Peyer's patch (tissue), 4 donors: ENCODE measurements at regions not wholly inside any gene's neighbourhood (a gene's known extent, or its start where the extent isn't known, plus 50 kb on each side); places are given as distances from the start of the nearest gene placed in this dataset.
A peak's percentile ranks its signal among the peaks of the same experiment; 100 is the strongest.

ENCODE experiments used
- DNase-seq, 3 donors: peaks; one replicate each; pipeline ENCODE4 v3.0.0-alpha.2; 2017 to 2019
- H3K27ac ChIP-seq, 4 donors: fragments of 200-600 bp; sonication (generic); one replicate each; pipeline ENCODE4 v1.5.1; 2016 to 2019
- H3K27me3 ChIP-seq, 2 donors: fragments of 200-600 bp; sonication (generic); one replicate each; pipeline ENCODE4 v1.5.1; 2019
- H3K36me3 ChIP-seq, 3 donors: fragments of 200-600 bp; sonication (generic); one replicate each; pipeline ENCODE4 v1.5.1; 2016 to 2019
- H3K4me1 ChIP-seq, 4 donors: fragments of 200-600 bp; sonication (generic); one replicate each; pipeline ENCODE4 v1.5.1; 2016 to 2019
- H3K4me3 ChIP-seq, 4 donors: fragments of 200-600 bp; sonication (generic); 1 replicate in 3 of 4; 2 replicates in 1 of 4; pipeline ENCODE4 v1.5.1; 2016 to 2019; ENCODE audit warnings: mild to moderate bottlenecking in 1 of 4
- H3K9me3 ChIP-seq, 4 donors: fragments of 200-600 bp; sonication (generic); one replicate each; pipeline ENCODE4 v1.5.1; 2016 to 2019; ENCODE audit warnings: mild to moderate bottlenecking in 1 of 4
- POLR2A ChIP-seq, 2 donors: fragments of 450-650 bp; IDR thresholded peaks; one replicate each; pipeline ENCODE4 v1.5.1; 2017; ENCODE audit warnings: antibody characterized with exemption in 2 of 2, mild to moderate bottlenecking in 2 of 2, moderate library complexity in 2 of 2
- TF ChIP-seq, protein P1 (sequence below), 6 experiments: fragments of 450-650 bp in 4 of 6; fragments of 200-600 bp in 2 of 6; sonication (generic) in 1 of 6; IDR thresholded peaks; one replicate each; pipeline ENCODE4 v1.5.1; 2017 to 2019; ENCODE audit warnings: antibody characterized with exemption in 6 of 6, mild to moderate bottlenecking in 3 of 6, moderate library complexity in 1 of 6

DNA sequence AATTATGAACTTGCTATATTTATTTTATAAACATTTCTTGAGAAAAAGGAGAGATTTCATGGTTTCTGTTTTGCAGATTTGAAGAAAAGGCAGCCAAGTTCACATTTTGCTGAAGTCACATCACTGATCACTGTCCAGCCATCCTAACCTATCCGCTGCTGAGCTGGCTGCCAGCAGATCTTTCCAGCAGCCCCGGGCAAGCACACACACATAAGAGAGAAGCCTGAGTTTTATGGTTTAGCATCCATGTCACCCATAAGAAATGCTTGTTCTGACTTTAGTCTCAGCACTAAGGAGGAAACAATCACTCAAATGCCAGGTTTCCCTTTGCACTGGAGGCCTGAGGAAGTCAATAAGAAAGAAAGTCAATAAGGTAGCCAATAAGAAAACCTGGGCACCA, 287.1 kb downstream of the SMOC2 start:
- H3K4me3 ChIP-seq: no peak overlapping the region
- TF ChIP-seq, protein P1, sequence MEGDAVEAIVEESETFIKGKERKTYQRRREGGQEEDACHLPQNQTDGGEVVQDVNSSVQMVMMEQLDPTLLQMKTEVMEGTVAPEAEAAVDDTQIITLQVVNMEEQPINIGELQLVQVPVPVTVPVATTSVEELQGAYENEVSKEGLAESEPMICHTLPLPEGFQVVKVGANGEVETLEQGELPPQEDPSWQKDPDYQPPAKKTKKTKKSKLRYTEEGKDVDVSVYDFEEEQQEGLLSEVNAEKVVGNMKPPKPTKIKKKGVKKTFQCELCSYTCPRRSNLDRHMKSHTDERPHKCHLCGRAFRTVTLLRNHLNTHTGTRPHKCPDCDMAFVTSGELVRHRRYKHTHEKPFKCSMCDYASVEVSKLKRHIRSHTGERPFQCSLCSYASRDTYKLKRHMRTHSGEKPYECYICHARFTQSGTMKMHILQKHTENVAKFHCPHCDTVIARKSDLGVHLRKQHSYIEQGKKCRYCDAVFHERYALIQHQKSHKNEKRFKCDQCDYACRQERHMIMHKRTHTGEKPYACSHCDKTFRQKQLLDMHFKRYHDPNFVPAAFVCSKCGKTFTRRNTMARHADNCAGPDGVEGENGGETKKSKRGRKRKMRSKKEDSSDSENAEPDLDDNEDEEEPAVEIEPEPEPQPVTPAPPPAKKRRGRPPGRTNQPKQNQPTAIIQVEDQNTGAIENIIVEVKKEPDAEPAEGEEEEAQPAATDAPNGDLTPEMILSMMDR (IDR thresholded peaks at IDR 0.05): no peak
- no peak for TF ChIP-seq POLR2A (IDR thresholded peaks at IDR 0.05)
- no peaks in the 10 kb centered on the region for H3K9me3 ChIP-seq
- no peak overlapping the region for H3K27ac ChIP-seq
- no peak for DNase-seq
- H3K27me3 ChIP-seq: no peaks in the 10 kb centered on the region
- H3K36me3 ChIP-seq: no peaks in the 10 kb centered on the region
- no peaks in the 10 kb centered on the region for H3K4me1 ChIP-seq

DNA sequence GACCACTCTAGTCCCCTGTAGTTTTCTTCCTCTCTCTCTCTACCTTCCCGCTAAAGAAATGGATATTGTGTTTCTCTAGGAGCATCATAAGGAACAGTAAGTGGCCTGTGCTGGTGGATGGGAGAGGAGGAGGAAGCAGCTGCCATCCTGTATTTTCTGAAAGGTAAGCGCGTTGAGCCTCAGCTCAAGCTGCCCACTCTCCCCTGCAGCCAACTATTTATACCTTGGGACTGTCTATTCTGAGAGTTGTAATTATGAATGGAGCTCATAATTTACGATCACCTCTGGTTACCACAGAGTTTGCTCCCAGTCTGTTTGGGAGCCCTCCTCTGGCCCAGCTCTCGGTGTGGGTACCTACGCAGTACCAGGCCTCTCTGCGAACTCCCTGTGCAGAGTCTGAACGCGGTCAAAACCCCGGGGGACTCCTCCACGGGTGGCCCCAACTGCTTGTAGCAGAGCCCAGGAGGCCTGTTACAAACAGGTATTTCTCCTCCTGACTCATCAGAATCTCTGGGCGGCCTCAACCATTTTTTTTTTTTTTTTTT, 285.4 kb downstream of the SMOC2 start:
- H3K27ac ChIP-seq: no peak overlapping the region
- no peaks in the 10 kb centered on the region for H3K4me1 ChIP-seq
- no peaks in the 10 kb centered on the region for H3K27me3 ChIP-seq
- H3K9me3 ChIP-seq: no peaks in the 10 kb centered on the region
- TF ChIP-seq, protein P1 (IDR thresholded peaks at IDR 0.05): no peak
- TF ChIP-seq POLR2A (IDR thresholded peaks at IDR 0.05): no peak
- no peak for DNase-seq
- no peak overlapping the region for H3K4me3 ChIP-seq
- H3K36me3 ChIP-seq: no peaks in the 10 kb centered on the region

DNA sequence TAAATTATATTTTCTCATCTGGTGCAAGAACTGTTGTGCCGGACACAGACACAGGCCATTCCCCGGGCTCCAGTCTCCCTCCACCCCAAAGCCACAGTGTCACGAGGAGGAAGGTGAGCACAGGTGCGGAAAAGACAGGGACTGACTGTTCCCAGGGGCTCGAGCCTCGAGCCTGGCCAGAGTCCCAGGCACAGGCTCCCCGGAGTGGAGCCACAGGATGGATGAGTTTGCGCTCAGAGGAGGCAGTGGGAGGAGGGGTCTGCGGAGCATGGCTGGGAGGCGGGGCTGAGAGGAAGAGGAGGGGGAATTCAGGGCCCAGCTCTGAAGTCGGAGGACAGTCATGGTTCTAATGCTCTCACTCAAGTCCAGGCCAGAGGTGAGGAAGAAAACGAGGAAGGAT, 284.8 kb downstream of the SMOC2 start:
- no peaks in the 10 kb centered on the region for H3K36me3 ChIP-seq
- no peaks in the 10 kb centered on the region for H3K4me1 ChIP-seq
- H3K27me3 ChIP-seq: no peaks in the 10 kb centered on the region

DNA sequence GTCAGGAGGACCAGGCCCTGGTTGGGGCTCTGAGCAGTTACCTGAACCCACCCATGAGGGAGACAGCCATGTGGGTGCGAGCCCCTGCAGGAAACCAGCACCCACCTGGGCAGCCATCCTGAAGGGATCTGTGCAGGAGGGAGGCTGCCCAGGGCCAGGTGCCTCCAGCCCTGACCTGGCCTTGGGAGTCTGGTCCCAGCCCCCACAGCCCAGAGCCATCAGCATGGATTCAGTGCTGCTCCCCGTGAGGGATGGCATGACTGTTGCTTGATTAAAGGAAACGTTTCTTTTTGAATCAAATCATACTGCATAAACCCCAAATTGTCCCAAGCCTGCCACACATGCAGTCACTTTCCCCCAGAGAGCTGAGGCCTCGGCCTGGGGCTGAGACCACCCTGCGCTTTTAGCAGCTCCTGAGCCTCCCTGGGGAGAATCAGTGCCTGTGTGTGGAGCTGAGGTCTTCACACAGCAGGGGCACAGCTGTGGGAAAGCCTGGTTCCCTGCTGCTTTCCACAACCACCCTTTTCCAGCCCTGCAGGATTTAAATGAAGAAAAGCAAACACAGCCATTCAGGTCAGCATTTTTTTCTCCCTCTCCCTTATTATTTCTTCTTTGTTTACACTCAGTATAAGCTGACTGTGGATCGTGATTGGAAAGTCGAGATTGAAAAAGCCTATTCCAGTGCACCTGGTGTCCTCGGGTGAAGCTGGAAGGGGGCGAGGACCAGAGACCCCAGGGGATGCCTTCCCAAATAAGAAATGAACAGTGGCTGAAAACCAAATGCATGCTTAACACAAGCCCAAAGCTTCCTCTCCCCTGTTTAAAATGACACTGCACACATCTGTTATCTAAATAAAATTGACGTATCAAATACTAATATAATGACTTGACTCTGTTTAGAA, 283.9 kb downstream of the SMOC2 start:
- TF ChIP-seq, protein P1 (IDR thresholded peaks at IDR 0.05): no peak
- TF ChIP-seq POLR2A (IDR thresholded peaks at IDR 0.05): no peak
- no peaks in the 10 kb centered on the region for H3K4me1 ChIP-seq
- DNase-seq: peak in 1 of 3 donors; percentile 22
- H3K36me3 ChIP-seq: no peaks in the 10 kb centered on the region
- no peak overlapping the region for H3K4me3 ChIP-seq
- H3K27me3 ChIP-seq: no peaks in the 10 kb centered on the region
- no peak overlapping the region for H3K27ac ChIP-seq
- no peaks in the 10 kb centered on the region for H3K9me3 ChIP-seq

More for the DNA sequence above, 284.8 kb downstream of the SMOC2 start:
- TF ChIP-seq, protein P1 (IDR thresholded peaks at IDR 0.05): no peak
- TF ChIP-seq POLR2A (IDR thresholded peaks at IDR 0.05): no peak
- DNase-seq: no peak
- Histone ChIP-seq H3K4me3 (no peak overlapping the region), H3K9me3 (no peaks in the 10 kb centered on the region), H3K27ac (no peak overlapping the region)

DNA sequence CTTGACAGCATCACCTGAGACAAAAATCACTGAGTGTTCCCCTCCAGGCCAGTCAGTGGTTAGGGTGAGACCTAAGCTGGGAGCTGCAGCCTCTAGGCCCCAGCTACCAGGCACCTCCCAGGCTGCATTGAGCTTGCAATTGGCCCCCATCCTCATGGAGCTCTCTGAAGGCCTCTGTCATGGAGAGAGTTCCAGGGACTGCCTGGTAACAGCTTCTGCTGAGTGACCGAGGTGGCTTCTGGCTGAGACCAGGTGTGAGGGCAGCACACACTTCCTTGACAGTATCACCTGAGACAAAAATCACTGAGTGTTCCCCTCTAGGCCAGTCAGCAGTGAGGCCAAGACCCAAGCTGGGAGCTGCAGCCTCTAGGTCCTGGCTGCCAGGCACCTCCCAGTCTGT, 283.0 kb downstream of the SMOC2 start:
- Histone ChIP-seq H3K4me3 (no peak overlapping the region), H3K27me3 (no peaks in the 10 kb centered on the region), H3K36me3 (no peaks in the 10 kb centered on the region), H3K4me1 (no peaks in the 10 kb centered on the region), H3K9me3 (no peaks in the 10 kb centered on the region), H3K27ac (no peak overlapping the region)
- TF ChIP-seq POLR2A (IDR thresholded peaks at IDR 0.05): no peak
- TF ChIP-seq, protein P1 (IDR thresholded peaks at IDR 0.05): no peak
- DNase-seq: peak in 1 of 3 donors; percentile 26
